Ovary (tissue), 3 donors: ENCODE measurements at regions not wholly inside any gene's neighbourhood (a gene's known extent, or its start where the extent isn't known, plus 50 kb on each side); places are given as distances from the start of the nearest gene placed in this dataset.

ENCODE experiments used
- CTCF ChIP-seq, 3 donors: fragments of 450-650 bp in 2 of 3; fragments of 200-600 bp in 1 of 3; IDR thresholded peaks; one replicate each; pipeline versions ENCODE4 v1.5.1 to v1.8.0; 2016 to 2022; ENCODE audit warnings: antibody characterized with exemption in 3 of 3, mild to moderate bottlenecking in 1 of 3
- POLR2A ChIP-seq: fragments of 450-650 bp; IDR thresholded peaks from one replicate; pipeline ENCODE4 v1.6.1; 2017; ENCODE audit warnings: antibody characterized with exemption, mild to moderate bottlenecking, moderate library complexity
- donor health status: DM: no; HTN: no; CAD: no.

- TF ChIP-seq CTCF (IDR thresholded peaks at IDR 0.05) = no peak
- TF ChIP-seq POLR2A = no peak
Observed at GRCh38 chr6:105873211-105873704, 212.9 kb upstream of the PRDM1 start.
